Stimulated activated CD4-positive, alpha-beta T cell treated with anti-CD3 and anti-CD28 coated beads, TNF-alpha, amount 100 ng/mL, for 4 hours (primary cell): ENCODE measurements at regions not wholly inside any gene's neighbourhood (a gene's known extent, or its start where the extent isn't known, plus 50 kb on each side); places are given as distances from the start of the nearest gene placed in this dataset.

ENCODE experiments used
- DNase-seq, 3 experiments: peaks; one replicate each; pipeline ENCODE4 v3.0.0-alpha.2; 2020; ENCODE audit warnings: low read depth in 3 of 3

GRCh38 chr3:103785017-103785416 is 1350.2 kb downstream of the ZPLD1 start:
- no peak for DNase-seq

GRCh38 chr3:103785537-103785936 is 1350.7 kb downstream of the ZPLD1 start:
- DNase-seq, result no peak

GRCh38 chr3:103786296-103786695 is 1351.5 kb downstream of the ZPLD1 start:
- DNase-seq, result no peak

GRCh38 chr3:103787164-103787871 is 1352.5 kb downstream of the ZPLD1 start:
- DNase-seq, result no peak

GRCh38 chr3:103787879-103788278 is 1353.1 kb downstream of the ZPLD1 start:
- no peak for DNase-seq

GRCh38 chr3:103791786-103792515 is 1357.1 kb downstream of the ZPLD1 start:
- DNase-seq, result no peak

- no peak for DNase-seq
Measured at GRCh38 chr3:103794656-103795055, 1359.8 kb downstream of the ZPLD1 start.

GRCh38 chr3:103796068-103796467 is 1361.3 kb downstream of the ZPLD1 start:
- DNase-seq, result no peak

- no peak for DNase-seq
Measured at GRCh38 chr3:103803787-103804186, 1369.0 kb downstream of the ZPLD1 start.

- no peak for DNase-seq
Measured at GRCh38 chr3:103810167-103810566, 1375.4 kb downstream of the ZPLD1 start.

GRCh38 chr3:103813955-103814354 is 1379.1 kb downstream of the ZPLD1 start:
- no peak for DNase-seq

- no peak for DNase-seq
Measured at GRCh38 chr3:103818398-103818797, 1383.6 kb downstream of the ZPLD1 start.

GRCh38 chr3:103818800-103819199 is 1384.0 kb downstream of the ZPLD1 start:
- no peak for DNase-seq

GRCh38 chr3:103825586-103825985 is 1390.8 kb downstream of the ZPLD1 start:
- no peak for DNase-seq

GRCh38 chr3:103829723-103830326 is 1395.0 kb downstream of the ZPLD1 start:
- no peak for DNase-seq

GRCh38 chr3:103847081-103848062 is 1412.6 kb downstream of the ZPLD1 start:
- DNase-seq, result no peak

- DNase-seq, result no peak
Measured at GRCh38 chr3:103851793-103852192, 1417.0 kb downstream of the ZPLD1 start.

GRCh38 chr3:103862415-103862814 is 1427.6 kb downstream of the ZPLD1 start:
- DNase-seq, result no peak

- no peak for DNase-seq
Measured at GRCh38 chr3:103863381-103863780, 1428.6 kb downstream of the ZPLD1 start.

- DNase-seq, result no peak
Measured at GRCh38 chr3:103866113-103866512, 1431.3 kb downstream of the ZPLD1 start.

GRCh38 chr3:103873021-103873420 is 1438.2 kb downstream of the ZPLD1 start:
- DNase-seq, result no peak
